Activated CD4-positive, alpha-beta memory T cell treated with anti-CD3 and anti-CD28 coated beads for 36 hours (primary cell): ENCODE measurements at regions not wholly inside any gene's neighbourhood (a gene's known extent, or its start where the extent isn't known, plus 50 kb on each side); places are given as distances from the start of the nearest gene placed in this dataset.

Experiments
- CTCF ChIA-PET: fragments of 350-600 bp; sonication (Branson Sonifier 250); formaldehyde crosslinking; loops from one replicate; lab custom pipeline; 2021; ENCODE audit warnings: antibody characterized with exemption, inconsistent platforms; lab: Charles Lee
- POLR2A ChIA-PET: fragments of 350-600 bp; sonication (Branson Sonifier 250); formaldehyde crosslinking; loops from one replicate; lab custom pipeline; 2021; ENCODE audit warnings: antibody characterized with exemption; lab: Charles Lee
- DNase-seq: peaks from one replicate; pipeline ENCODE4 v3.0.0-alpha.2; 2020
- H3K27ac Mint-ChIP-seq: one replicate; pipeline ENCODE4 v1.8.0; 2021; ENCODE audit warnings: mixed read lengths
- H3K27me3 Mint-ChIP-seq: one replicate; pipeline ENCODE4 v1.8.0; 2021; ENCODE audit warnings: mixed read lengths
- H3K36me3 Mint-ChIP-seq: one replicate; pipeline ENCODE4 v1.8.0; 2021; ENCODE audit warnings: mixed read lengths
- H3K4me1 Mint-ChIP-seq: one replicate; pipeline ENCODE4 v1.8.0; 2021; ENCODE audit warnings: low read depth, mixed read lengths
- H3K4me3 Mint-ChIP-seq: one replicate; pipeline ENCODE4 v1.8.0; 2021; ENCODE audit warnings: mild to moderate bottlenecking, mixed read lengths
- H3K9me3 Mint-ChIP-seq: one replicate; pipeline ENCODE4 v1.8.0; 2021; ENCODE audit warnings: mixed read lengths
- intact Hi-C: fragments of 100-400 bp; cut with micrococcal nuclease; formaldehyde crosslinking; loops from one replicate; pipeline ENCODE4 v1.15.1; 2023

- no peak overlapping the region for H3K4me3 Mint-ChIP-seq
- H3K27me3 Mint-ChIP-seq: peaks cover 5% of the 10 kb centered on the region
- ChIA-PET POLR2A (no interaction called here), CTCF (no interaction called here)
- H3K9me3 Mint-ChIP-seq: no peaks in the 10 kb centered on the region
- intact Hi-C loops: no loop called here
- H3K36me3 Mint-ChIP-seq: no peaks in the 10 kb centered on the region
- DNase-seq: no peak
- H3K27ac Mint-ChIP-seq: no peak overlapping the region
- no peaks in the 10 kb centered on the region for H3K4me1 Mint-ChIP-seq
Observed at GRCh38 chr9:113783475-113783874, 92.6 kb upstream of the ZNF618 start.

- DNase-seq: no peak
- ChIA-PET POLR2A (no interaction called here), CTCF (no interaction called here)
- no peak overlapping the region for H3K4me3 Mint-ChIP-seq
- intact Hi-C loops: no loop called here
- peaks cover 5% of the 10 kb centered on the region for H3K27me3 Mint-ChIP-seq
- H3K27ac Mint-ChIP-seq: no peak overlapping the region
- no peaks in the 10 kb centered on the region for H3K9me3 Mint-ChIP-seq
- no peaks in the 10 kb centered on the region for H3K4me1 Mint-ChIP-seq
- H3K36me3 Mint-ChIP-seq: no peaks in the 10 kb centered on the region
Observed at GRCh38 chr9:113785334-113785733, 90.8 kb upstream of the ZNF618 start.

GRCh38 chr9:113786071-113786470 lies 90.0 kb upstream of the ZNF618 start:
- Mint-ChIP-seq H3K27me3 (peaks cover 5% of the 10 kb centered on the region), H3K27ac (no peak overlapping the region), H3K36me3 (no peaks in the 10 kb centered on the region), H3K4me1 (no peaks in the 10 kb centered on the region), H3K9me3 (no peaks in the 10 kb centered on the region), H3K4me3 (no peak overlapping the region)
- ChIA-PET POLR2A (no interaction called here), CTCF (no interaction called here)
- no peak for DNase-seq
- intact Hi-C loops: no loop called here

DNA sequence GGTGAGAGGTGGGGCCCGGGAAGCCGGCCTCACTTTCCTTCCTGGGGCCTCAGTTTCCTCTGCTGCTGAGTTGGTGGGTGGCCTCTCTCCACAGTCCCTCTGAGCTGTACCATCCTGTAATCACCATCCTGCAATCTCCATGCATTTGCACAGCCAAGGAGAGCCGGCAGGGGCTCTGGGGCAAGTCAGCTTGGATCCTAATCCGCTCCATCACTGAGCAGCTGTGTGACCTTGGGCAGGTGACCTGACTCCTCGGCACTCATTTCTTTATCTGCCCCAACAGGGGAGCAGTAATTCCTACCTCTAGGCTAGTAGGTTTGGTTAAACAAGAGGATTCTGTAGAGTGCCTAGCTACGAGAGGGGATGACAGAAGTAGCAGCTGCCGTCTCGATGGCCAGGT lies 88.2 kb upstream of the ZNF618 start:
- Mint-ChIP-seq H3K4me1 (no peaks in the 10 kb centered on the region), H3K27ac (no peak overlapping the region), H3K9me3 (no peaks in the 10 kb centered on the region), H3K27me3 (peaks cover 5% of the 10 kb centered on the region), H3K4me3 (no peak overlapping the region), H3K36me3 (no peaks in the 10 kb centered on the region)
- intact Hi-C loops: no loop called here
- POLR2A ChIA-PET: interaction anchor here (0.6 kb wide), 1 partner anchor 342 kb away, joined by 3 read pairs; no protein-coding TSS in a partner anchor
- no peak for DNase-seq
- CTCF ChIA-PET: no interaction called here

DNA sequence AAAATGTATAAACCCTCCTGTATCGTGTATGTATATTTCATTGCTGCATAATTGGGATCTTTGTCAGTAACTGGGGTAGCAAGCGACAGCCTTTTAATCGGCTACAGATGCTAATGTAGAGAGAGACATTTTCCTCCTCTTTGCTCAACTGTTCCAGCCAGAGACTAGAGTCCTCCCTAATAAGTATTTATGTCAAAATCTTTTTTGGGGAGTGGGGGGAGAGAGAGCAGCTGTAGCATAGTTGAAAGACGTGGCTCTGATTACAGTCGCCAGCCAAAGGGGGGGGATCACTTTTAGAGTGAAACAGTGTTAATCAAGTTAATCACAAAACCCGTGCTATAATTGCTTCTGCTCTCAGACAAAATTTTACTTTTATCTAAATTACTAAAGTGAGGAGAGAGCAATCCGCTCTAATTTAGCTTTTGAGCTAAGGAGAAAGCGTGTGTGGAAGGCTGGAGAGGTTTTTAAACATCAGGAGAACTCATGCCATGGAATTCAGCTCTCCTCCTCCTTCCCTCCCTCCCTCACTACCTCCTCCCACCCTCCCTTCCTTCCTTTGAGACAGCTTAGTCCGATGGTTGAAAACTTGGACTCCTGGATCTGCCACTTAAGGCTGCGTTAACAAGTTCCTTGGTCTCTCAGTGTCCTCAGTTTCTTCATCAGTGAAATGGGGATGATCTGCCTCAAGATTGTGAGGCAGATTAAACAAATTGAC lies 87.3 kb upstream of the ZNF618 start:
- ChIA-PET CTCF (no interaction called here), POLR2A (interaction anchor here (0.6 kb wide), 1 partner anchor 341 kb away, joined by 3 read pairs; no protein-coding TSS in a partner anchor)
- no peak for DNase-seq
- peaks cover 1% of the 10 kb centered on the region for H3K27me3 Mint-ChIP-seq
- no peaks in the 10 kb centered on the region for H3K9me3 Mint-ChIP-seq
- H3K4me3 Mint-ChIP-seq: no peak overlapping the region
- intact Hi-C loops: no loop called here
- H3K36me3 Mint-ChIP-seq: no peaks in the 10 kb centered on the region
- H3K27ac Mint-ChIP-seq: no peak overlapping the region
- H3K4me1 Mint-ChIP-seq: no peaks in the 10 kb centered on the region

- no peak for DNase-seq
- H3K4me3 Mint-ChIP-seq: no peak overlapping the region
- no peaks in the 10 kb centered on the region for H3K36me3 Mint-ChIP-seq
- H3K27ac Mint-ChIP-seq: no peak overlapping the region
- POLR2A ChIA-PET: no interaction called here
- no peaks in the 10 kb centered on the region for H3K9me3 Mint-ChIP-seq
- H3K27me3 Mint-ChIP-seq: peaks cover 1% of the 10 kb centered on the region
- intact Hi-C loops: no loop called here
- no peaks in the 10 kb centered on the region for H3K4me1 Mint-ChIP-seq
- CTCF ChIA-PET: no interaction called here
Observed at GRCh38 chr9:113790093-113790492, 86.0 kb upstream of the ZNF618 start.

DNA sequence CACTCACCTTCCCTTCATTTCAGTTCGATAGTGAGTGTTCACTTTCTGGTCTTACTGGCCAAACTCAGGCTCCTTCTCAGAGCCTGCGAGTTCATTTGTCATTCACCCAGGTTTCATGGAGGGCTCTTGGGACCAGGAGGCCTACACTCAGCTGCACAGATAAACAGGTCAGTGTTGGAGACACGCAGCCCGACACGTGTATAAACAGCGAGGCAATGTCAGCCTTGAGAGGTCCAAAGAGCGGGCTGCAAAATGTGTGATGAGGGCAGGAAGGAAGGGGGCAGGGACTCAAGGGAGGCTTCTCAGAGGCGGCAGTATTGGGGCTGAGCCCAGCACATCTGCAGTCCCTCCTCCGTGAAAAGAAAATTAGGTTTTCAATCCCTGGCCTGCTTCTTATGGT lies 82.6 kb upstream of the ZNF618 start:
- ChIA-PET POLR2A (no interaction called here), CTCF (no interaction called here)
- Mint-ChIP-seq H3K9me3 (no peaks in the 10 kb centered on the region), H3K4me3 (no peak overlapping the region), H3K36me3 (no peaks in the 10 kb centered on the region), H3K27ac (no peak overlapping the region), H3K4me1 (no peaks in the 10 kb centered on the region), H3K27me3 (no peaks in the 10 kb centered on the region)
- DNase-seq: no peak
- intact Hi-C loops: no loop called here

GRCh38 chr9:113794721-113795120 lies 81.4 kb upstream of the ZNF618 start:
- CTCF ChIA-PET: no interaction called here
- Mint-ChIP-seq H3K9me3 (no peaks in the 10 kb centered on the region), H3K36me3 (no peaks in the 10 kb centered on the region), H3K4me3 (no peak overlapping the region), H3K27me3 (no peaks in the 10 kb centered on the region), H3K27ac (no peak overlapping the region), H3K4me1 (no peaks in the 10 kb centered on the region)
- intact Hi-C loops: no loop called here
- POLR2A ChIA-PET: no interaction called here
- no peak for DNase-seq

GRCh38 chr9:113795811-113796392 lies 80.2 kb upstream of the ZNF618 start:
- CTCF ChIA-PET: no interaction called here
- intact Hi-C loops: no loop called here
- H3K4me1 Mint-ChIP-seq: no peaks in the 10 kb centered on the region
- no peak overlapping the region for H3K27ac Mint-ChIP-seq
- POLR2A ChIA-PET: no interaction called here
- no peak overlapping the region for H3K4me3 Mint-ChIP-seq
- H3K27me3 Mint-ChIP-seq: no peaks in the 10 kb centered on the region
- no peak for DNase-seq
- H3K36me3 Mint-ChIP-seq: no peaks in the 10 kb centered on the region
- H3K9me3 Mint-ChIP-seq: no peaks in the 10 kb centered on the region

DNA sequence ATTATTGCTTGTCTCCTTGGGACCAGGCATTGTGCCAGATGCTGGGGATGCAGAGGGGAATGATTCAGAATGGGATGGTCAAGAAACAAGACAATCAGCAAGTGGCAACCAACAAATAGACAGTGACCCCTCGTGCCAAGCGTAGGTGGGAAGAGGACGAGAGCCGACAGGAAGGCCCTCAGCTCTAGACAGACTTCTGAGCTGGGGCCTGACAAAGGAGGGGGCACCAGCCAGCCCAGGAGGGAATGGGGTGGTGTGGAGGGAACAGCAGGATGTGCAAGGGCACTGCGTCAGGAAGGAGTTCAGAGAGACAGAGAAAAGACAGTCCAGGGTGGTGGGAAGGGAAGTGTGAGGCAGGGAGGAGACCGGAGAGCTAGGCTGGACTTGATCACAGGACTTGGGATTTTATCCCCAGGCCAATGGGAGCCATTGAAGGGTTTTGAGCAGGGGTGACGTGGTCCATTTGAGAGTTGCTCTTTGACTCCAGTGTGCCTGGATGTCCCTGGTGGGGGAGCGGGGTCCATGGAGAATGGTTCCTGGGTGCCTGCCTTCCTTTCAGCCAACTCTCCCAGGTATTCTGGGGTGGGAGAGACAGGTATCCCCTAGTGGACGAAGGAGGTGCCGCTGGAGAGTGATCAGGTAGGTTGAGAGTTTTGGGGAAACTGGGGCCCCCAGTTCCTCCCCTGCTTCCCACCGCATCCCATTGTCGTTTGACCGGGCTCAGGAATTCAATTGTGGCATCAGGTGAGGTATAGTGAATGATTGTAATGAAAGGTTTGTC lies 79.3 kb upstream of the ZNF618 start:
- Mint-ChIP-seq H3K36me3 (no peaks in the 10 kb centered on the region), H3K4me3 (no peak overlapping the region), H3K27me3 (no peaks in the 10 kb centered on the region), H3K27ac (no peak overlapping the region), H3K4me1 (no peaks in the 10 kb centered on the region), H3K9me3 (no peaks in the 10 kb centered on the region)
- intact Hi-C loops: no loop called here
- POLR2A ChIA-PET: no interaction called here
- CTCF ChIA-PET: no interaction called here
- no peak for DNase-seq

GRCh38 chr9:113798062-113799030 lies 77.8 kb upstream of the ZNF618 start:
- intact Hi-C loops: no loop called here
- DNase-seq: no peak
- no peaks in the 10 kb centered on the region for H3K27me3 Mint-ChIP-seq
- no peaks in the 10 kb centered on the region for H3K36me3 Mint-ChIP-seq
- H3K4me3 Mint-ChIP-seq: no peak overlapping the region
- ChIA-PET POLR2A (no interaction called here), CTCF (no interaction called here)
- H3K9me3 Mint-ChIP-seq: no peaks in the 10 kb centered on the region
- no peak overlapping the region for H3K27ac Mint-ChIP-seq
- H3K4me1 Mint-ChIP-seq: no peaks in the 10 kb centered on the region

DNA sequence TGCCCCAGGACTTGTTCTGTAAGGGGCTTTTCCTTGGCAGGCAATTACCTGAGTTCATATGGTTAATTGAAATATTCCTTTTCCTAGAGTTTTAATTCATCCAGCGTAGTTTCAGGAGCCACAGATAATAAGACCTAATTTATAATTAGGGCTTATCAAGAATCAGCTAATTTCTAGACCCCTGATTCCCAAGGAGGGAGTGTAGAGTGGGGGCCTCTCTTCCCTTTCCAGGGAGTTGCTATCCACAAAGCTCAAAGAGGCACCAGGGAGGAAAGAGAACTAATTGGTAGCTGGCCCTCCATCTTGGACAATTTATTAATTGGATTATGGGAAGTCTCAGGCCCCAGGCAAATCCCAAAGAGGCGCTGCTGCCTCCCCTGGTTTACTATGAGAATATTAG lies 75.8 kb upstream of the ZNF618 start:
- Mint-ChIP-seq H3K4me1 (no peaks in the 10 kb centered on the region), H3K27ac (no peak overlapping the region), H3K4me3 (no peak overlapping the region), H3K9me3 (no peaks in the 10 kb centered on the region), H3K27me3 (no peaks in the 10 kb centered on the region), H3K36me3 (no peaks in the 10 kb centered on the region)
- ChIA-PET CTCF (no interaction called here), POLR2A (no interaction called here)
- intact Hi-C loops: no loop called here
- DNase-seq: no peak
